ENCODE measurements at regions not wholly inside any gene's neighbourhood (a gene's known extent, or its start where the extent isn't known, plus 50 kb on each side); places are given as distances from the start of the nearest gene placed in this dataset.

GRCh38 chr1:56135864-56136147 lies 443.6 kb downstream of the PLPP3 start:
- TF ChIP-seq POLR2A (IDR thresholded peaks at IDR 0.05; ENCODE audit: low read depth) (no peak), CTCF (IDR thresholded peaks at IDR 0.05) (no peak), POLR2AphosphoS5 (IDR thresholded peaks at IDR 0.05) (no peak), EP300 (IDR thresholded peaks at IDR 0.05) (no peak)
